Cerebellar cortex (tissue), 1 donor: ENCODE measurements at regions not wholly inside any gene's neighbourhood (a gene's known extent, or its start where the extent isn't known, plus 50 kb on each side); places are given as distances from the start of the nearest gene placed in this dataset.
"Not testable (repeated sequence)": the region's sequence is repeated elsewhere in the genome, so short reads cannot be mapped to it uniquely, and the experiment has no call there.

ENCODE experiments used
- DNase-seq: peaks from one replicate; pipeline ENCODE4 v3.0.0-alpha.2; 2015; ENCODE audit warnings: low spot score

GRCh38 chr13:78084401-78084800 is 165.8 kb upstream of the EDNRB start:
- no peak for DNase-seq

- DNase-seq: no peak
Measured at GRCh38 chr13:78078168-78078567, 159.5 kb upstream of the EDNRB start.

GRCh38 chr13:78067290-78067689 is 148.7 kb upstream of the EDNRB start:
- DNase-seq: no peak

GRCh38 chr13:78065141-78065540 is 146.5 kb upstream of the EDNRB start:
- no peak for DNase-seq

GRCh38 chr13:78061806-78062205 is 143.2 kb upstream of the EDNRB start:
- DNase-seq: no peak

- DNase-seq: no peak
Measured at GRCh38 chr13:78060966-78061365, 142.3 kb upstream of the EDNRB start.

GRCh38 chr13:78056865-78057264 is 138.2 kb upstream of the EDNRB start:
- not testable (repeated sequence) for DNase-seq

- DNase-seq: peak; percentile 6
Measured at GRCh38 chr13:78054157-78054556, 135.5 kb upstream of the EDNRB start.

- DNase-seq: no peak
Measured at GRCh38 chr13:78047151-78047550, 128.5 kb upstream of the EDNRB start.

GRCh38 chr13:78046331-78046730 is 127.7 kb upstream of the EDNRB start:
- DNase-seq: no peak

GRCh38 chr13:78045916-78046315 is 127.3 kb upstream of the EDNRB start:
- no peak for DNase-seq

GRCh38 chr13:78041366-78041765 is 122.7 kb upstream of the EDNRB start:
- not testable (repeated sequence) for DNase-seq

- DNase-seq: no peak
Measured at GRCh38 chr13:78040205-78040830, 121.7 kb upstream of the EDNRB start.

GRCh38 chr13:78036841-78037240 is 118.2 kb upstream of the EDNRB start:
- no peak for DNase-seq

- no peak for DNase-seq
Measured at GRCh38 chr13:78035500-78035899, 116.9 kb upstream of the EDNRB start.

GRCh38 chr13:78033509-78033908 is 114.9 kb upstream of the EDNRB start:
- DNase-seq: no peak

- no peak for DNase-seq
Measured at GRCh38 chr13:78032132-78032531, 113.5 kb upstream of the EDNRB start.

- no peak for DNase-seq
Measured at GRCh38 chr13:78030341-78030896, 111.8 kb upstream of the EDNRB start.

GRCh38 chr13:78029901-78030300 is 111.3 kb upstream of the EDNRB start:
- no peak for DNase-seq

- no peak for DNase-seq
Measured at GRCh38 chr13:78028960-78029359, 110.3 kb upstream of the EDNRB start.

- no peak for DNase-seq
Measured at GRCh38 chr13:78024996-78025395, 106.4 kb upstream of the EDNRB start.

GRCh38 chr13:78022164-78022877 is 103.7 kb upstream of the EDNRB start:
- DNase-seq: no peak

- DNase-seq: no peak
Measured at GRCh38 chr13:78020861-78021260, 102.2 kb upstream of the EDNRB start.

- no peak for DNase-seq
Measured at GRCh38 chr13:78015782-78016181, 97.2 kb upstream of the EDNRB start.
